HepG2 (cell line): ENCODE measurements at regions not wholly inside any gene's neighbourhood (a gene's known extent, or its start where the extent isn't known, plus 50 kb on each side); places are given as distances from the start of the nearest gene placed in this dataset.

Experiments used
- ATAC-seq: fragments of 200-7000 bp; cut with Tn5 transposase; 3 replicates; pipeline ENCODE4 v1.9.1; 2020; ENCODE audit warnings: mild to moderate bottlenecking, moderate library complexity
- BruUV-seq: library from RNA; stranded (reverse); fragments of 400-500 nt; replicated peaks from 2 replicates; lab custom pipeline; 2021; lab: Mats Ljungman, UMichigan
- CTCF ChIA-PET: fragments of 300-600 bp; formaldehyde crosslinking; extraction: SDS; loops from one replicate; lab custom pipeline; 2021; ENCODE audit warnings: low total read pairs, inconsistent platforms, low intra/inter-chr PET ratio; lab: Yijun Ruan, JAX
- POLR2A ChIA-PET: fragments of 350-600 bp; sonication (Branson Sonifier 250); formaldehyde crosslinking; loops from one replicate; lab custom pipeline; 2020; ENCODE audit warnings: antibody characterized with exemption, inconsistent platforms; lab: Yijun Ruan, JAX
- DNase-seq: peaks from one replicate; pipeline ENCODE4 v3.0.0-alpha.2; 2015; ENCODE audit warnings: low spot score
- FAIRE-seq: peaks from 3 replicates; lab custom pipeline; 2011; peaks lifted over from hg19 to GRCh38; lab: Jason Lieb, UNC
- H2AFZ ChIP-seq: one replicate; pipeline ENCODE4 v1.6.1; 2011; ENCODE audit warnings: low read length, inconsistent platforms
- H3K27ac ChIP-seq: fragments of 300-600 bp; 3 replicates; pipeline ENCODE4 v1.8.0; 2011; ENCODE audit warnings: mixed run types, mild to moderate bottlenecking, mixed read lengths, low read length, inconsistent platforms; ENCODE audit not compliant: insufficient read depth; ENCODE audit errors: extremely low read length
- H3K27me3 ChIP-seq, 2 experiments: fragments of 200-600 bp in 1 of 2; 2 replicates in 1 of 2; 3 replicates in 1 of 2; pipeline versions ENCODE4 v1.6.0 to v1.8.0; 2011; ENCODE audit warnings: low read length in 2 of 2, mild to moderate bottlenecking in 2 of 2, moderate library complexity in 2 of 2, inconsistent platforms in 1 of 2; ENCODE audit not compliant: insufficient read depth in 2 of 2, control insufficient read depth in 1 of 2
- H3K36me3 ChIP-seq, 2 experiments: fragments of 200-600 bp in 1 of 2; replicated peaks in 1 of 2; 2 replicates in 1 of 2; 3 replicates in 1 of 2; pipeline versions ENCODE4 v1.5.1 to v1.8.0; 2011; ENCODE audit warnings: low read length in 2 of 2, inconsistent platforms in 1 of 2; ENCODE audit not compliant: insufficient read depth in 2 of 2, control insufficient read depth in 1 of 2
- H3K4me1 ChIP-seq: 2 replicates; pipeline ENCODE4 v1.5.1; 2012; ENCODE audit warnings: low read length, inconsistent platforms; ENCODE audit not compliant: insufficient read depth
- H3K4me2 ChIP-seq: 2 replicates; pipeline ENCODE4 v1.6.0; 2011; ENCODE audit warnings: low read depth, low read length, inconsistent platforms
- H3K4me3 ChIP-seq, 3 experiments: fragments of 200-600 bp in 1 of 3; sonication (generic), shearing (Covaris generic) in 1 of 3; replicated peaks in 1 of 3; 2 replicates each; pipeline ENCODE4 v1.5.1; 2011 to 2016; ENCODE audit warnings: low read length in 3 of 3, inconsistent platforms in 2 of 3, low read depth in 2 of 3, mild to moderate bottlenecking in 2 of 3, control low read depth in 1 of 3, mixed read lengths in 1 of 3; ENCODE audit not compliant: insufficient read depth in 1 of 3
- H3K79me2 ChIP-seq: one replicate; pipeline ENCODE4 v1.6.1; 2011; ENCODE audit warnings: low read length, inconsistent platforms; ENCODE audit not compliant: insufficient read depth
- H3K9ac ChIP-seq: 2 replicates; pipeline ENCODE4 v1.6.0; 2011; ENCODE audit warnings: mild to moderate bottlenecking, low read depth, low read length, inconsistent platforms; ENCODE audit not compliant: insufficient read depth
- H3K9me3 ChIP-seq: 2 replicates; pipeline ENCODE4 v1.5.1; 2012; ENCODE audit warnings: mild to moderate bottlenecking, low read length
- H4K20me1 ChIP-seq: 2 replicates; pipeline ENCODE4 v1.6.0; 2011; ENCODE audit warnings: inconsistent platforms, mild to moderate bottlenecking, low read length, moderate library complexity; ENCODE audit not compliant: insufficient read depth
- CBX5 ChIP-seq: sonication (generic); formaldehyde crosslinking; IDR thresholded peaks from 2 replicates; pipeline ENCODE4 v1.4.0; 2020; ENCODE audit warnings: missing genetic modification reagents, borderline replicate concordance
- CEBPZ ChIP-seq: IDR thresholded peaks from 2 replicates; pipeline ENCODE4 v1.6.1; 2012; ENCODE audit warnings: low read length, improper control_type of control experiment
- FOXC1 ChIP-seq: sonication (generic); formaldehyde crosslinking; IDR thresholded peaks from 2 replicates; pipeline ENCODE4 v1.8.0; 2022; ENCODE audit warnings: mild to moderate bottlenecking, missing genetic modification reagents, borderline replicate concordance
- HOMEZ ChIP-seq: IDR thresholded peaks from 2 replicates; pipeline ENCODE4 v1.6.1; 2016; ENCODE audit warnings: low read depth
- JARID2 ChIP-seq: sonication (generic); formaldehyde crosslinking; IDR thresholded peaks from 2 replicates; pipeline ENCODE4 v1.8.1; 2023; ENCODE audit warnings: missing genetic modification reagents, inconsistent platforms; ENCODE audit not compliant: insufficient replicate concordance
- PHB2 ChIP-seq: fragments of 450-650 bp; IDR thresholded peaks from 2 replicates; pipeline ENCODE4 v1.6.1; 2018; ENCODE audit not compliant: partially characterized antibody
- REPIN1 ChIP-seq: sonication (generic); formaldehyde crosslinking; IDR thresholded peaks from 2 replicates; pipeline ENCODE4 v1.8.0; 2022; ENCODE audit warnings: missing genetic modification reagents, low read depth, mild to moderate bottlenecking, borderline replicate concordance
- SNAPC4 ChIP-seq: sonication (generic); formaldehyde crosslinking; IDR thresholded peaks from 2 replicates; pipeline ENCODE4 v1.4.0; 2020; ENCODE audit warnings: mild to moderate bottlenecking, missing genetic modification reagents
- THAP11 ChIP-seq: IDR thresholded peaks from 2 replicates; pipeline ENCODE4 v1.6.1; 2016; ENCODE audit warnings: missing biosample characterization, missing genetic modification reagents
- TMF1 ChIP-seq: sonication (generic); formaldehyde crosslinking; IDR thresholded peaks from 2 replicates; pipeline ENCODE4 v1.8.1; 2022; ENCODE audit warnings: low read depth, missing genetic modification reagents
- U2AF2 ChIP-seq: fragments of 200-400 bp; formaldehyde crosslinking; IDR thresholded peaks from 2 replicates; pipeline ENCODE4 v1.6.1; 2017; ENCODE audit warnings: low read depth, mild to moderate bottlenecking, low read length
- ZFX ChIP-seq: sonication (generic); formaldehyde crosslinking; IDR thresholded peaks from 2 replicates; pipeline ENCODE4 v1.4.0; 2020; ENCODE audit warnings: mild to moderate bottlenecking, low read depth, missing genetic modification reagents, moderate library complexity
- ZNF616 ChIP-seq: sonication (generic); formaldehyde crosslinking; IDR thresholded peaks from 2 replicates; pipeline ENCODE4 v1.5.0; 2020; ENCODE audit warnings: low read depth, mild to moderate bottlenecking, missing genetic modification reagents
- ZNF75D ChIP-seq: sonication (generic); formaldehyde crosslinking; IDR thresholded peaks from 2 replicates; pipeline ENCODE4 v1.8.1; 2023; ENCODE audit warnings: missing genetic modification reagents, mild to moderate bottlenecking, borderline replicate concordance
- ZNF788 ChIP-seq: sonication (generic); formaldehyde crosslinking; IDR thresholded peaks from 2 replicates; pipeline ENCODE4 v1.5.0; 2020; ENCODE audit warnings: mild to moderate bottlenecking, missing genetic modification reagents, borderline replicate concordance
- WGBS: methylation state at CpG from one replicate; pipeline ENCODE4 v1.1.6; 2017; ENCODE audit warnings: low lambda C conversion rate; 5-methylcytosine and 5-hydroxymethylcytosine counted together
- in situ Hi-C: cut with HindIII; loops from 2 replicates; pipeline ENCODE4 v1.10.0; 2017; ENCODE audit warnings: low pct_unique_long_range_greater_than_20kb; ENCODE audit not compliant: extremely low pct_ligation_motif_present
- intact Hi-C: fragments of 100-400 bp; cut with micrococcal nuclease; formaldehyde crosslinking; loops from one replicate; pipeline ENCODE4 v1.10.0; 2022; ENCODE audit not compliant: unreplicated experiment

- TF ChIP-seq ZNF616 (CRISPR knock-in tag), result no peak
These were observed 971.2 kb upstream of the PIK3C3 start (continued) for GRCh38 chr18:40983835-40984234.

- no peak overlapping the region for H2AFZ ChIP-seq
- no TSS peak for BruUV-seq
- H3K27ac ChIP-seq, result no peak overlapping the region
- H3K9ac ChIP-seq, result no peak overlapping the region
- in situ Hi-C loops, result no loop called here
- no peak overlapping the region for H3K4me3 ChIP-seq
- H3K27me3 ChIP-seq, result no peaks in the 10 kb centered on the region
- ATAC-seq (no peak), FAIRE-seq (no peak), DNase-seq (no peak)
- ChIA-PET CTCF (no interaction called here), POLR2A (no interaction called here)
- H3K79me2 ChIP-seq, result no peaks in the 10 kb centered on the region
- H3K36me3 ChIP-seq, result no peaks in the 10 kb centered on the region
- intact Hi-C loops, result no loop called here
- H3K9me3 ChIP-seq, result peaks cover 9% of the 10 kb centered on the region; the same call in 1 of the 2 replicates
- 0% methylated on average over 2 of the region's 2 CpGs for WGBS
- no peaks in the 10 kb centered on the region for H4K20me1 ChIP-seq
- H3K4me2 ChIP-seq, result no peak overlapping the region
- TF ChIP-seq THAP11 (CRISPR knock-in tag), result no peak
- TF ChIP-seq ZNF788 (CRISPR knock-in tag), result no peak
- no peak for TF ChIP-seq FOXC1 (CRISPR knock-in tag)
- no peak for TF ChIP-seq TMF1 (CRISPR knock-in tag)
- no peak for TF ChIP-seq CEBPZ
- TF ChIP-seq PHB2, result no peak
- no peak for TF ChIP-seq REPIN1
- TF ChIP-seq SNAPC4 (CRISPR knock-in tag), result no peak
- TF ChIP-seq ZFX (CRISPR knock-in tag), result no peak
- no peak for TF ChIP-seq JARID2 (CRISPR knock-in tag)
- TF ChIP-seq U2AF2, result no peak
- TF ChIP-seq HOMEZ (CRISPR knock-in tag), result no peak
- no peak for TF ChIP-seq CBX5
- no peak for TF ChIP-seq ZNF75D
- no peaks in the 10 kb centered on the region for H3K4me1 ChIP-seq
These were observed 974.9 kb upstream of the PIK3C3 start for GRCh38 chr18:40980171-40980570.
